Activated B cell treated with CpG ODN at 0.5 μM for 24 hours (primary cell): ENCODE measurements at regions not wholly inside any gene's neighbourhood (a gene's known extent, or its start where the extent isn't known, plus 50 kb on each side); places are given as distances from the start of the nearest gene placed in this dataset.

Experiments used
- ATAC-seq: fragments of 200-7000 bp; cut with Tn5 transposase; one replicate; pipeline ENCODE4 v1.10.0; 2021; ENCODE audit warnings: low read depth, mild to moderate bottlenecking, moderate library complexity
- CTCF ChIA-PET: fragments of 350-600 bp; sonication (Branson Sonifier 250); formaldehyde crosslinking; loops from one replicate; lab custom pipeline; 2021; ENCODE audit warnings: antibody characterized with exemption; lab: Charles Lee
- POLR2A ChIA-PET: fragments of 350-600 bp; sonication (Branson Sonifier 250); formaldehyde crosslinking; loops from one replicate; lab custom pipeline; 2021; ENCODE audit warnings: antibody characterized with exemption; lab: Charles Lee
- DNase-seq: peaks from one replicate; pipeline ENCODE4 v3.0.0; 2022
- H3K27ac Mint-ChIP-seq: one replicate; pipeline ENCODE4 v1.8.0; 2020; ENCODE audit warnings: mixed read lengths
- H3K27me3 Mint-ChIP-seq: one replicate; pipeline ENCODE4 v1.8.0; 2021; ENCODE audit warnings: mixed read lengths
- H3K36me3 Mint-ChIP-seq: one replicate; pipeline ENCODE4 v1.8.0; 2021; ENCODE audit warnings: low read depth, mixed read lengths
- H3K4me1 Mint-ChIP-seq: one replicate; pipeline ENCODE4 v1.8.0; 2021; ENCODE audit warnings: mixed read lengths
- H3K4me3 Mint-ChIP-seq: one replicate; pipeline ENCODE4 v1.8.0; 2020; ENCODE audit warnings: mild to moderate bottlenecking, mixed read lengths
- H3K9me3 Mint-ChIP-seq: one replicate; pipeline ENCODE4 v1.8.0; 2020; ENCODE audit warnings: mixed read lengths
- intact Hi-C: fragments of 100-400 bp; cut with micrococcal nuclease; formaldehyde crosslinking; loops from one replicate; pipeline ENCODE4 v1.15.1; 2024
- TF ChIP-seq, protein P1 (sequence below): fragments of 200-600 bp; IDR thresholded peaks from one replicate; pipeline ENCODE4 v1.8.0; 2022; ENCODE audit warnings: antibody characterized with exemption, mild to moderate bottlenecking

DNA sequence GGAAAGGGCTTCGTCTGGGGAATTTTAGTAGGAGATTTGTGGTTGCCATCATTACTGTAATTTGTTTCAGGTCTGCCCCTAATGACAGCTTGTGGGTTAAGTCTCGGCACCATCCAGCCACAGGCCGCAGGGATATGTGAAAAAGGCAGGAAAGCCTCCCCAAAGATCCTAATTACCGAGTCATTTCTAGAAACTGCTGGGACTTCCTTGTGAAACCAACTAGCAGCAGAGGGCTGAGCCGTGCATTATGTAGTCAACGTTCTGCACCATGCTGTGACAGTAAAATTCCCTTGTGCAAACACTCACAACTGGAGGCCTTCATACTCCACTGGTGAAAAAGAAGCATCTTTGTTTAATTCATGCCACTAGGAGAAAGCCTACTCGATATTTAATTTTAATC lies 230.3 kb downstream of the MPDZ start:
- POLR2A ChIA-PET, result no interaction called here
- DNase-seq (no peak), ATAC-seq (no peak)
- no peaks in the 10 kb centered on the region for H3K9me3 Mint-ChIP-seq
- H3K27ac Mint-ChIP-seq, result no peak overlapping the region
- TF ChIP-seq, protein P1, sequence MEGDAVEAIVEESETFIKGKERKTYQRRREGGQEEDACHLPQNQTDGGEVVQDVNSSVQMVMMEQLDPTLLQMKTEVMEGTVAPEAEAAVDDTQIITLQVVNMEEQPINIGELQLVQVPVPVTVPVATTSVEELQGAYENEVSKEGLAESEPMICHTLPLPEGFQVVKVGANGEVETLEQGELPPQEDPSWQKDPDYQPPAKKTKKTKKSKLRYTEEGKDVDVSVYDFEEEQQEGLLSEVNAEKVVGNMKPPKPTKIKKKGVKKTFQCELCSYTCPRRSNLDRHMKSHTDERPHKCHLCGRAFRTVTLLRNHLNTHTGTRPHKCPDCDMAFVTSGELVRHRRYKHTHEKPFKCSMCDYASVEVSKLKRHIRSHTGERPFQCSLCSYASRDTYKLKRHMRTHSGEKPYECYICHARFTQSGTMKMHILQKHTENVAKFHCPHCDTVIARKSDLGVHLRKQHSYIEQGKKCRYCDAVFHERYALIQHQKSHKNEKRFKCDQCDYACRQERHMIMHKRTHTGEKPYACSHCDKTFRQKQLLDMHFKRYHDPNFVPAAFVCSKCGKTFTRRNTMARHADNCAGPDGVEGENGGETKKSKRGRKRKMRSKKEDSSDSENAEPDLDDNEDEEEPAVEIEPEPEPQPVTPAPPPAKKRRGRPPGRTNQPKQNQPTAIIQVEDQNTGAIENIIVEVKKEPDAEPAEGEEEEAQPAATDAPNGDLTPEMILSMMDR, result no peak
- no peaks in the 10 kb centered on the region for H3K36me3 Mint-ChIP-seq
- no peak overlapping the region for H3K4me3 Mint-ChIP-seq
- intact Hi-C loops, result no loop called here
- H3K4me1 Mint-ChIP-seq, result no peaks in the 10 kb centered on the region
- CTCF ChIA-PET, result no interaction called here
- no peaks in the 10 kb centered on the region for H3K27me3 Mint-ChIP-seq

DNA sequence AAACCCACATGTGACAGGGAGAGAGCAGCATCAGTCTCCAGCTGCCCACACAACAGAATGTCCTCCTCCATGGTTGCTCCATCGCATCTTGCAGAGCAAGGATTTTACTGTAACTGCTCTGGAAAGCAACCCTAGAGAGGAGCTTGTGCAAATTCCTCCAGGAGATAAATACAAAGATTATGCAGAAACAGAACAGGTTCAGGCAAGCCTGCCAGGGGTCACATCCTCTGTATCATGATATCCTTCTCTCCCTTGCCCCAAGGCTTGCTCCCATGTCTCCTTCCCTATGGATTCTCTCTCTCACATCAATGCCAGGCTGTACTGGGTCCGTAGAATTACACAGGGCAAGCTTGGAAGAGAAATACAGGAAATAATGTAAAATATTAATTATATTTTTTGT lies 226.0 kb downstream of the MPDZ start:
- ChIA-PET CTCF (no interaction called here), POLR2A (no interaction called here)
- ATAC-seq (no peak), DNase-seq (no peak)
- Mint-ChIP-seq H3K27ac (no peak overlapping the region), H3K9me3 (peaks cover under 1% of the 10 kb centered on the region), H3K36me3 (no peaks in the 10 kb centered on the region), H3K27me3 (no peaks in the 10 kb centered on the region), H3K4me3 (no peak overlapping the region), H3K4me1 (no peaks in the 10 kb centered on the region)
- TF ChIP-seq, protein P1, result no peak
- intact Hi-C loops, result no loop called here

DNA sequence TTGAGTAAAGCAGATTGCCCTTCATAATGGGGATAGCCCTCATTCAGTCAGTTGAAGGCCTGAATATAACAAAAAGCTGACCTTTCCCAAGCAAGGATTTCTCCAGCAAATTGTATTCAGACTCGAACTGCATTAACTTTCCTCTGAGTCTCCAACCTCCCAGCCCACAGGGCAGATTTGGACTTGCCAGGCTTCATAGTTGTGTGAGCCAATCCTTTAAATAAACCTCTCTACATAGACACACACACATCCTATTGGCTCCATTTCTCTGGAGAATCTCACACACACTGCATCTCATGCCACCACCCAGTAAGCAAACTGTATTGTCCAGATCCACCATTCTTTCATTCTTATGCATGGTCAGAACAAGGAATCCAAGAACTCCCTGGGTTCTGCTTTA lies 225.1 kb downstream of the MPDZ start:
- Mint-ChIP-seq H3K27me3 (no peaks in the 10 kb centered on the region), H3K27ac (no peak overlapping the region), H3K9me3 (peaks cover 3% of the 10 kb centered on the region), H3K36me3 (no peaks in the 10 kb centered on the region), H3K4me3 (no peak overlapping the region), H3K4me1 (no peaks in the 10 kb centered on the region)
- CTCF ChIA-PET, result no interaction called here
- ATAC-seq, result no peak
- intact Hi-C loops, result no loop called here
- TF ChIP-seq, protein P1, result no peak
- POLR2A ChIA-PET, result no interaction called here
- no peak for DNase-seq
